GM12878 (cell line): ENCODE measurements at regions not wholly inside any gene's neighbourhood (a gene's known extent, or its start where the extent isn't known, plus 50 kb on each side); places are given as distances from the start of the nearest gene placed in this dataset.
A peak's percentile ranks its signal among the peaks of the same experiment; 100 is the strongest.

Source experiments
- ATAC-seq: fragments of 200-7000 bp; cut with Tn5 transposase; 3 replicates; pipeline ENCODE4 v1.9.1; 2020; ENCODE audit warnings: mild to moderate bottlenecking, moderate library complexity
- BruUV-seq: library from RNA; stranded (reverse); fragments of 400-500 nt; replicated peaks from 2 replicates; lab custom pipeline; 2021; lab: Mats Ljungman, UMichigan
- CTCF ChIA-PET: fragments of 300-600 bp; sonication (Branson Sonifier 250); formaldehyde crosslinking; extraction: SDS; loops from one replicate; lab custom pipeline; 2021; ENCODE audit warnings: inconsistent platforms; lab: Yijun Ruan, JAX
- POLR2A ChIA-PET: fragments of 350-600 bp; formaldehyde crosslinking; extraction: SDS; loops from one replicate; lab custom pipeline; 2021; ENCODE audit warnings: inconsistent platforms; lab: Charles Lee
- RAD21 ChIA-PET: fragments of 300-600 bp; sonication (Branson Sonifier 250); formaldehyde crosslinking; loops from one replicate; lab custom pipeline; 2023; ENCODE audit warnings: antibody characterized with exemption; ENCODE audit not compliant: unreplicated experiment; lab: Charles Lee
- SMC1A ChIA-PET: fragments of 300-600 bp; sonication (Branson Sonifier 250); formaldehyde crosslinking; loops from one replicate; lab custom pipeline; 2023; ENCODE audit not compliant: unreplicated experiment, uncharacterized antibody; lab: Charles Lee
- DNase-seq: peaks from one replicate; pipeline ENCODE4 v3.0.0-alpha.2; 2011; ENCODE audit warnings: low read depth, low spot score
- FAIRE-seq: peaks from 3 replicates; lab custom pipeline; 2011; peaks lifted over from hg19 to GRCh38; lab: Jason Lieb, UNC
- H2AFZ ChIP-seq: 2 replicates; pipeline ENCODE4 v1.6.0; 2011; ENCODE audit warnings: low read depth, low read length, control low read depth; ENCODE audit not compliant: control insufficient read depth
- H3K27ac ChIP-seq: 2 replicates; pipeline ENCODE4 v1.5.1; 2011; ENCODE audit warnings: control low read depth; ENCODE audit not compliant: control insufficient read depth, insufficient read depth
- H3K27me3 ChIP-seq, 2 experiments: replicated peaks in 1 of 2; 2 replicates each; pipeline versions ENCODE4 v1.6.0 to v1.6.1; 2011; ENCODE audit warnings: low read length in 1 of 2; ENCODE audit not compliant: control insufficient read depth in 2 of 2, insufficient read depth in 2 of 2
- H3K36me3 ChIP-seq, 2 experiments: 2 replicates each; pipeline ENCODE4 v1.5.1; 2011; ENCODE audit warnings: low read length in 1 of 2; ENCODE audit not compliant: control insufficient read depth in 2 of 2, insufficient read depth in 2 of 2
- H3K4me1 ChIP-seq: 2 replicates; pipeline ENCODE4 v1.6.1; 2011; ENCODE audit warnings: mild to moderate bottlenecking, low read length, moderate library complexity, mixed read lengths; ENCODE audit not compliant: control insufficient read depth, insufficient read depth
- H3K4me2 ChIP-seq: 2 replicates; pipeline ENCODE4 v1.6.0; 2011; ENCODE audit warnings: control low read depth; ENCODE audit not compliant: control insufficient read depth, insufficient read depth
- H3K4me3 ChIP-seq: fragments of 200-600 bp; sonication (generic); 2 replicates; pipeline ENCODE4 v1.5.1; 2016
- H3K79me2 ChIP-seq: 2 replicates; pipeline ENCODE4 v1.6.0; 2011; ENCODE audit warnings: low read length; ENCODE audit not compliant: control insufficient read depth, insufficient read depth
- H3K9ac ChIP-seq: 2 replicates; pipeline ENCODE4 v1.8.0; 2011; ENCODE audit warnings: low read length, control low read depth, mixed read lengths; ENCODE audit not compliant: control insufficient read depth, insufficient read depth
- H3K9me3 ChIP-seq: replicated peaks from 3 replicates; pipeline ENCODE4 v1.5.1; 2011; ENCODE audit warnings: mild to moderate bottlenecking, low read length; ENCODE audit not compliant: control insufficient read depth, insufficient read depth
- H4K20me1 ChIP-seq: 2 replicates; pipeline ENCODE4 v1.6.0; 2011; ENCODE audit not compliant: control insufficient read depth, insufficient read depth
- DPF2 ChIP-seq: fragments of 450-650 bp; IDR thresholded peaks from 2 replicates; pipeline ENCODE4 v1.6.1; 2017; ENCODE audit warnings: mild to moderate bottlenecking
- ETV6 ChIP-seq, 2 experiments: fragments of 450-650 bp in 1 of 2; IDR thresholded peaks in 1 of 2; conservative IDR thresholded peaks in 1 of 2; 2 replicates each; pipeline ENCODE4 v1.6.1; 2014; ENCODE audit warnings: antibody characterized with exemption in 1 of 2, borderline replicate concordance in 1 of 2, low read depth in 1 of 2, mild to moderate bottlenecking in 1 of 2, moderate library complexity in 1 of 2
- HCFC1 ChIP-seq: fragments of 150-350 bp; IDR thresholded peaks from 2 replicates; pipeline ENCODE4 v1.6.1; 2014; ENCODE audit warnings: low read length
- IKZF1 ChIP-seq: fragments of 450-650 bp; conservative IDR thresholded peaks from 2 replicates; pipeline ENCODE4 v1.6.1; 2017; ENCODE audit warnings: antibody characterized with exemption, mild to moderate bottlenecking
- MEF2A ChIP-seq: IDR thresholded peaks from 2 replicates; pipeline ENCODE4 v1.6.1; 2011; ENCODE audit warnings: low read depth, mild to moderate bottlenecking, low read length, moderate library complexity; ENCODE audit not compliant: insufficient read depth
- MTA3 ChIP-seq: IDR thresholded peaks from 2 replicates; pipeline ENCODE4 v1.6.1; 2012; ENCODE audit warnings: low read length, inconsistent platforms, borderline replicate concordance
- NKRF ChIP-seq: fragments of 450-650 bp; conservative IDR thresholded peaks from 2 replicates; pipeline ENCODE4 v1.6.1; 2017; ENCODE audit warnings: mild to moderate bottlenecking, moderate library complexity
- NR2C1 ChIP-seq: fragments of 450-650 bp; IDR thresholded peaks from 2 replicates; pipeline ENCODE4 v1.6.1; 2017; ENCODE audit warnings: antibody characterized with exemption, mild to moderate bottlenecking, moderate library complexity
- PAX5 ChIP-seq: IDR thresholded peaks from 2 replicates; pipeline ENCODE4 v1.6.1; 2011; ENCODE audit warnings: low read depth, low read length, borderline replicate concordance
- POLR2AphosphoS2 ChIP-seq: IDR thresholded peaks from 2 replicates; pipeline ENCODE4 v1.6.1; 2011; ENCODE audit warnings: low read depth, mild to moderate bottlenecking, low read length, improper control_type of control experiment, moderate library complexity
- POLR2AphosphoS5 ChIP-seq: IDR thresholded peaks from 2 replicates; pipeline ENCODE4 v1.6.1; 2011; ENCODE audit warnings: mild to moderate bottlenecking, low read length, inconsistent platforms
- RB1 ChIP-seq: fragments of 450-650 bp; formaldehyde crosslinking; IDR thresholded peaks from 2 replicates; pipeline ENCODE4 v1.6.1; 2017; ENCODE audit warnings: mild to moderate bottlenecking, borderline replicate concordance
- SREBF1 ChIP-seq: IDR thresholded peaks from 2 replicates; pipeline ENCODE4 v1.6.1; 2012; ENCODE audit warnings: mild to moderate bottlenecking, low read length
- SRF ChIP-seq, 2 experiments: IDR thresholded peaks; 2 replicates each; pipeline ENCODE4 v1.6.1; 2011; ENCODE audit warnings: low read depth in 2 of 2, low read length in 2 of 2, mild to moderate bottlenecking in 1 of 2, moderate library complexity in 1 of 2
- ZNF207 ChIP-seq: fragments of 450-650 bp; IDR thresholded peaks from 2 replicates; pipeline ENCODE4 v1.6.1; 2014; ENCODE audit warnings: antibody characterized with exemption, mild to moderate bottlenecking, borderline replicate concordance
- ZNF384 ChIP-seq: IDR thresholded peaks from 2 replicates; pipeline ENCODE4 v1.6.1; 2012; ENCODE audit warnings: low read depth, mild to moderate bottlenecking, low read length, improper control_type of control experiment, borderline replicate concordance
- WGBS: methylation state at CpG from one replicate; pipeline ENCODE4 v1.1.6; 2016; ENCODE audit warnings: low lambda C conversion rate; ENCODE audit not compliant: insufficient replicate concordance, insufficient coverage; ENCODE audit errors: missing lambda C conversion rate; 5-methylcytosine and 5-hydroxymethylcytosine counted together
- in situ Hi-C: fragments of 300-500 bp; cut with MboI; formaldehyde crosslinking; loops from 9 replicates; pipeline ENCODE4 v1.14.3; 2018; ENCODE audit warnings: mixed read lengths
- intact Hi-C: fragments of 100-400 bp; cut with micrococcal nuclease; formaldehyde crosslinking; loops from one replicate; pipeline ENCODE4 v1.14.2; 2022; ENCODE audit not compliant: unreplicated experiment

GRCh38 chr21:25186273-25186672, 421.0 kb downstream of the MRPL39 start:
- RAD21 ChIA-PET = interaction anchor here (0.7 kb wide), 2 partner anchors 24 to 288 kb away, joined by 3 to 4 read pairs; no protein-coding TSS in a partner anchor
- H3K4me3 ChIP-seq = no peak overlapping the region
- BruUV-seq = no TSS peak
- H4K20me1 ChIP-seq = no peaks in the 10 kb centered on the region
- H3K4me1 ChIP-seq = peaks cover 23% of the 10 kb centered on the region; the same call in 1 of the 2 replicates
- no peaks in the 10 kb centered on the region for H3K27me3 ChIP-seq
- CTCF ChIA-PET = interaction anchor here (0.5 to 1.2 kb wide), 2 partner anchors 10 to 259 kb away, joined by 3 to 5 read pairs; no protein-coding TSS in a partner anchor
- SMC1A ChIA-PET = interaction anchor here (0.6 to 4.1 kb wide), 4 partner anchors 8 to 217 kb away, joined by 3 to 33 read pairs (median 6); no protein-coding TSS in a partner anchor
- no peak overlapping the region for H3K9ac ChIP-seq
- no peak overlapping the region for H3K4me2 ChIP-seq
- H3K36me3 ChIP-seq = no peaks in the 10 kb centered on the region
- H3K27ac ChIP-seq = no peak overlapping the region
- DNase-seq (peak; percentile 60), FAIRE-seq (no peak), ATAC-seq (peak; percentile 63)
- in situ Hi-C loops (loop anchor here (5.0 kb wide), 1 partner anchor 116 kb away; no protein-coding TSS in a partner anchor), intact Hi-C loops (loop anchor here (5.0 kb wide), 1 partner anchor 211 kb away; no protein-coding TSS in a partner anchor)
- H3K9me3 ChIP-seq = no peaks in the 10 kb centered on the region; the same call in 1 of the 3 replicates
- no peaks in the 10 kb centered on the region for H3K79me2 ChIP-seq
- TF ChIP-seq ZNF384 (peak; percentile 61; the same call in 1 of the 2 replicates), PAX5 (0 out of 2 replicates have a peak, but pooled peaks have one; percentile 55), POLR2AphosphoS2 (no peak), MEF2A (peak; percentile 44; the same call in 1 of the 2 replicates)
- POLR2A ChIA-PET = interaction anchor here (0.6 kb wide), 1 partner anchor 71 kb away, joined by 3 read pairs; no protein-coding TSS in a partner anchor
- no peak overlapping the region for H2AFZ ChIP-seq

- H3K9ac ChIP-seq = no peak overlapping the region
- H3K4me2 ChIP-seq = no peak overlapping the region
- no peak for ATAC-seq
- H3K27ac ChIP-seq = no peak overlapping the region
- H3K9me3 ChIP-seq = peaks cover 4% of the 10 kb centered on the region; the same call in 2 of the 3 replicates
- no peaks in the 10 kb centered on the region for H3K36me3 ChIP-seq
- BruUV-seq = no TSS peak
- no peaks in the 10 kb centered on the region for H3K27me3 ChIP-seq
- no peak overlapping the region for H3K4me3 ChIP-seq
- ChIA-PET POLR2A (no interaction called here), RAD21 (interaction anchor here (1.2 kb wide), 1 partner anchor 237 kb away, joined by 3 read pairs; no protein-coding TSS in a partner anchor), CTCF (no interaction called here), SMC1A (no interaction called here)
- no peak for FAIRE-seq
- 90% methylated on average over 3 of the region's 3 CpGs for WGBS
- in situ Hi-C loops (no loop called here), intact Hi-C loops (no loop called here)
- H3K4me1 ChIP-seq = peaks cover 19% of the 10 kb centered on the region; the same call in 1 of the 2 replicates
- H2AFZ ChIP-seq = no peak overlapping the region
- H3K79me2 ChIP-seq = no peaks in the 10 kb centered on the region
- H4K20me1 ChIP-seq = no peaks in the 10 kb centered on the region
- DNase-seq = no peak
- TF ChIP-seq SRF (IDR thresholded peaks at IDR 0.05; ENCODE audit: low read depth in 2 of 2, low read length in 2 of 2) (no peak), POLR2AphosphoS5 (no peak), NKRF (no peak), ZNF207 (no peak), DPF2 (no peak), SREBF1 (no peak), IKZF1 (no peak), HCFC1 (no peak), MTA3 (no peak), ETV6 (conservative IDR thresholded peaks at IDR 0.05 in 1 of 2, IDR thresholded peaks at IDR 0.05 in 1 of 2; ENCODE audit: borderline replicate concordance in 1 of 2, low read depth in 1 of 2) (no peak), RB1 (no peak), PAX5 (no peak), NR2C1 (no peak), ZNF384 (no peak)
These were observed 423.7 kb downstream of the MRPL39 start for GRCh38 chr21:25183577-25183976.
